ENCODE measurements at regions not wholly inside any gene's neighbourhood (a gene's known extent, or its start where the extent isn't known, plus 50 kb on each side); places are given as distances from the start of the nearest gene placed in this dataset.

DNA sequence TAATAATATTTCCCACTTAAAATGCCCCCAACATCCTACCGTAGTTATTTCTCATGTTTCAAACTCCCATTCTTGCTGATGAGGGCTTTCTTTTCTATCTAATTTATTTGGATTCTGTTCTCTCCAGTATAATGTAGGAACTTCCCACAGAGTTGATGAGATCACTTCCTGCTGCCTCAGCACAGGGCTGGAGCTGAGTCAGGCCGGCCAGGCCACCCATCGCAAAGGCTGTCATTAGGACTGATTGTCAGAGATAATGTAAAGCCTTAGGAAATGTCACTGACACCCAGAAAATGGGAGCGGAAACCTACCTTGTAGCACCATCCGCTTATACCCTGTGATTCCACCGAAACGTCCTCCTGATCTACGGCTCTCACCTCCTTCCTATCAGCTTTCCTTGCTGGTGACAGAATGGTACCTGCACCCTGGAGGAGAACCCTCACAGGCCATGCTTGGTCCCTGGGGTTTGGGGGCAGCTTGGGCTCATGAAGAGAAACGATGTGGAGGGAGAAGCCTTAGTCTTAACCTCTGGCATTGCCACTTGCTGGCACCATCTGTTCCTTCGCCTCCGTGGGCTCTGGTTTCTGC is 672.8 kb upstream of the ID2 start:
- TF ChIP-seq, protein P1, sequence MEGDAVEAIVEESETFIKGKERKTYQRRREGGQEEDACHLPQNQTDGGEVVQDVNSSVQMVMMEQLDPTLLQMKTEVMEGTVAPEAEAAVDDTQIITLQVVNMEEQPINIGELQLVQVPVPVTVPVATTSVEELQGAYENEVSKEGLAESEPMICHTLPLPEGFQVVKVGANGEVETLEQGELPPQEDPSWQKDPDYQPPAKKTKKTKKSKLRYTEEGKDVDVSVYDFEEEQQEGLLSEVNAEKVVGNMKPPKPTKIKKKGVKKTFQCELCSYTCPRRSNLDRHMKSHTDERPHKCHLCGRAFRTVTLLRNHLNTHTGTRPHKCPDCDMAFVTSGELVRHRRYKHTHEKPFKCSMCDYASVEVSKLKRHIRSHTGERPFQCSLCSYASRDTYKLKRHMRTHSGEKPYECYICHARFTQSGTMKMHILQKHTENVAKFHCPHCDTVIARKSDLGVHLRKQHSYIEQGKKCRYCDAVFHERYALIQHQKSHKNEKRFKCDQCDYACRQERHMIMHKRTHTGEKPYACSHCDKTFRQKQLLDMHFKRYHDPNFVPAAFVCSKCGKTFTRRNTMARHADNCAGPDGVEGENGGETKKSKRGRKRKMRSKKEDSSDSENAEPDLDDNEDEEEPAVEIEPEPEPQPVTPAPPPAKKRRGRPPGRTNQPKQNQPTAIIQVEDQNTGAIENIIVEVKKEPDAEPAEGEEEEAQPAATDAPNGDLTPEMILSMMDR (conservative IDR thresholded peaks at IDR 0.05) = no peak
- Histone ChIP-seq H3K27me3 (ENCODE audit: insufficient read depth, low read length) (no peaks in the 10 kb centered on the region), H3K9me3 (ENCODE audit: control insufficient read depth, low read depth, low read length) (no peaks in the 10 kb centered on the region), H4K5ac (ENCODE audit: insufficient read length, low read depth, low read length) (no peak overlapping the region), H2BK20ac (ENCODE audit: low read depth, low read length, poor library complexity, severe bottlenecking) (no peak overlapping the region), H4K91ac (ENCODE audit: insufficient read length, low read depth, low read length) (no peak overlapping the region), H3K79me2 (ENCODE audit: insufficient read depth, low read length) (no peaks in the 10 kb centered on the region), H3K79me1 (ENCODE audit: insufficient read depth, low read depth, low read length, poor library complexity, severe bottlenecking) (no peaks in the 10 kb centered on the region), H2AFZ (ENCODE audit: low read length) (no peak overlapping the region), H3K14ac (ENCODE audit: insufficient read depth, low read length) (no peak overlapping the region), H3K4ac (ENCODE audit: low read depth, low read length) (no peak overlapping the region), H3T11ph (ENCODE audit: low read length) (no peak overlapping the region), H2BK12ac (ENCODE audit: insufficient read length, low read depth, low read length) (no peak overlapping the region), H3K9ac (ENCODE audit: extremely low read depth, insufficient read length, low read length) (no peak overlapping the region), H4K20me1 (ENCODE audit: control insufficient read depth, insufficient read depth, insufficient read length) (no peaks in the 10 kb centered on the region), H3K18ac (ENCODE audit: insufficient read length, low read depth, low read length) (no peak overlapping the region), H4K8ac (replicated peaks; ENCODE audit: insufficient read length, low read depth, low read length) (no peak overlapping the region), H2BK15ac (ENCODE audit: low read depth, low read length) (no peak overlapping the region), H2BK5ac (ENCODE audit: insufficient read length, low read length) (no peak overlapping the region), H3K23me2 (ENCODE audit: insufficient read length, low read depth, low read length, poor library complexity, severe bottlenecking) (no peaks in the 10 kb centered on the region), H2AK5ac (ENCODE audit: insufficient read length, low read length) (no peak overlapping the region), H2BK120ac (ENCODE audit: low read depth, low read length, poor library complexity, severe bottlenecking) (no peak overlapping the region), H3K23ac (ENCODE audit: insufficient read length, low read depth, low read length) (no peak overlapping the region), H3K27ac (ENCODE audit: insufficient read length, low read depth, low read length) (no peak overlapping the region), H3K56ac (ENCODE audit: insufficient read length, low read depth, low read length) (no peak overlapping the region), H3K4me1 (ENCODE audit: insufficient read depth, low read length) (no peaks in the 10 kb centered on the region; the same call in 1 of the 2 replicates), H3K4me2 (ENCODE audit: insufficient read depth, insufficient read length, low read length) (no peak overlapping the region)
- peaks cover 0 to 5% (median 0%) of the 10 kb centered on the region in 3 experiments; a peak in 3 of 7 replicates for H3K36me3 Mint-ChIP-seq (ENCODE audit: insufficient read depth in 1 of 3, low read depth in 3 of 3)
- no CpG with 5 or more reads among the region's 11 CpGs for WGBS (ENCODE audit: extremely low coverage, insufficient read length, low lambda C conversion rate)
- H3K27me3 Mint-ChIP-seq (ENCODE audit: low read depth) = no peaks in the 10 kb centered on the region; the same call in 1 of the 2 replicates
- peaks cover 0 to 3% of the 10 kb centered on the region in 2 experiments; a peak in 2 of 4 replicates for H3K4me1 Mint-ChIP-seq
- DNase-seq = no peak
- H3K27ac Mint-ChIP-seq = no peak overlapping the region; a peak in 1 of 7 replicates
- no peak overlapping the region for H3K4me3 Mint-ChIP-seq
- no peaks in the 10 kb centered on the region; a peak in 3 of 5 replicates for H3K9me3 Mint-ChIP-seq

Measured in H9 (cell line).